Heart right ventricle (tissue), 16 donors: ENCODE measurements at regions not wholly inside any gene's neighbourhood (a gene's known extent, or its start where the extent isn't known, plus 50 kb on each side); places are given as distances from the start of the nearest gene placed in this dataset.

Experiments
- ATAC-seq, 8 donors: fragments of 200-7000 bp; cut with Tn5 transposase; one replicate each; pipeline ENCODE4 v1.9.1; 2020; ENCODE audit warnings: mild to moderate bottlenecking in 8 of 8, moderate library complexity in 8 of 8, moderate number of reproducible peaks in 1 of 8
- DNase-seq, 2 donors: peaks; one replicate each; pipeline ENCODE4 v3.0.0-alpha.2; 2020
- H3K27ac ChIP-seq, 10 donors: fragments of 200-600 bp; sonication (generic) in 2 of 10; one replicate each; pipeline versions ENCODE4 v1.5.0 to v1.8.0; 2020 to 2022; ENCODE audit warnings: mild to moderate bottlenecking in 3 of 10
- H3K27me3 ChIP-seq, 7 donors: fragments of 200-600 bp; one replicate each; pipeline ENCODE4 v1.8.0; 2021 to 2022; ENCODE audit warnings: mild to moderate bottlenecking in 2 of 7
- H3K36me3 ChIP-seq, 9 donors: fragments of 200-600 bp; sonication (generic) in 1 of 9; one replicate each; pipeline versions ENCODE4 v1.5.0 to v1.8.0; 2020 to 2022; ENCODE audit warnings: mild to moderate bottlenecking in 2 of 9
- H3K4me1 ChIP-seq, 9 donors: fragments of 200-600 bp; sonication (generic) in 1 of 9; one replicate each; pipeline versions ENCODE4 v1.5.0 to v1.8.0; 2020 to 2022; ENCODE audit warnings: mild to moderate bottlenecking in 4 of 9
- H3K4me3 ChIP-seq, 10 donors: fragments of 200-600 bp; sonication (generic) in 2 of 10; one replicate each; pipeline versions ENCODE4 v1.5.0 to v1.8.0; 2020 to 2022; ENCODE audit warnings: mild to moderate bottlenecking in 7 of 10, moderate library complexity in 2 of 10
- H3K9me3 ChIP-seq, 11 donors: fragments of 200-600 bp in 10 of 11; sonication (generic) in 2 of 11; one replicate each; pipeline versions ENCODE4 v1.5.0 to v1.8.0; 2013 to 2022; ENCODE audit warnings: mild to moderate bottlenecking in 2 of 11, control low read depth in 1 of 11, moderate library complexity in 1 of 11
- CTCF ChIP-seq, 9 donors: fragments of 200-600 bp; sonication (generic) in 2 of 9; IDR thresholded peaks; one replicate each; pipeline versions ENCODE4 v1.5.0 to v1.8.0; 2021 to 2022; ENCODE audit warnings: antibody characterized with exemption in 9 of 9, mild to moderate bottlenecking in 5 of 9, moderate library complexity in 1 of 9
- WGBS, 2 donors: extraction: QIAGEN DNeasy Blood & Tissue Kit; methylation state at CpG; one replicate each; pipeline ENCODE4 v1.1.7; 2013; ENCODE audit warnings: inconsistent platforms in 1 of 2; 5-methylcytosine and 5-hydroxymethylcytosine counted together
- intact Hi-C, 10 donors: fragments of 100-400 bp; cut with DNase I; formaldehyde crosslinking; loops; one replicate each; pipeline versions ENCODE4 v1.11.1 to v1.14.2; 2022
- donor health status: Arrhythmogenic right ventricular cardiomyopathy.
- donor health status: ischemic (EF 13 %, LVEDD 7.1; RV severe dilation, severe dysfunction).
- donor health status: healthy with polysubstance abuse.
- donor health status: DM: no; HTN: yes; CAD: no.
- donor health status: DM: no; HTN: no; CAD: no.
- donor health status: ischemic (EF 25% LVEDD 6.9; RV normal size, moderate dysfunction).
- donor health status: ischemic (EF 25% LVEDD 5.7; RV mildly dilated, moderate dysfunction).
- donor health status: healthy.
- donor health status: DM: yes; HTN: yes; CAD: no.
- donor health status: Ischemic cardiomyopathy.
- donor health status: ischemic (EF 35%, LVEDD 5.7; RV mildly dilated, moderate dysfunction).
- donor health status: nonischemic (EF 11% LVEDD 7.7; RV severe dilation, severe dysfunction).
- donor health status: DM: yes; HTN: yes; CAD: no.
- donor health status: PGD.
- donor health status: ischemic (EF 29% LVEDD 5.4; RV normal size, mild dysfunction).
- donor health status: nonischemic (EF 23%, LVEDD 6.1; RV moderate dilation, normal function).

- H3K27me3 ChIP-seq, result peaks cover 0 to 8% (median 0%) of the 10 kb centered on the region in 7 donors
- H3K36me3 ChIP-seq, result no peaks in the 10 kb centered on the region
- DNase-seq, result no peak
- H3K9me3 ChIP-seq, result peaks cover 0 to under 1% (median 0%) of the 10 kb centered on the region in 11 donors
- intact Hi-C loops, result no loop called here
- ATAC-seq, result no peak
- H3K4me1 ChIP-seq, result no peaks in the 10 kb centered on the region
- WGBS, 2 donors, result 73% methylated on average over 2 of the region's 2 CpGs
- H3K27ac ChIP-seq, result no peak overlapping the region
- TF ChIP-seq CTCF (IDR thresholded peaks at IDR 0.05), result no peak
- H3K4me3 ChIP-seq, result no peak overlapping the region
Measured at GRCh38 chr10:63829020-63829419, 307.8 kb downstream of the REEP3 start.

GRCh38 chr10:63829573-63830149 is 308.5 kb downstream of the REEP3 start:
- DNase-seq (no peak), ATAC-seq (no peak)
- Histone ChIP-seq H3K27ac (no peak overlapping the region), H3K4me3 (no peak overlapping the region), H3K36me3 (no peaks in the 10 kb centered on the region), H3K27me3 (peaks cover 0 to 8% (median 0%) of the 10 kb centered on the region in 7 donors), H3K9me3 (no peaks in the 10 kb centered on the region), H3K4me1 (no peaks in the 10 kb centered on the region)
- TF ChIP-seq CTCF (IDR thresholded peaks at IDR 0.05), result no peak
- intact Hi-C loops, result no loop called here
- 43 to 49% methylated on average over 5 of the region's 5 CpGs for WGBS, 2 donors

- DNase-seq, result no peak
- TF ChIP-seq CTCF (IDR thresholded peaks at IDR 0.05), result no peak
- peaks cover 0 to 8% (median 0%) of the 10 kb centered on the region in 7 donors for H3K27me3 ChIP-seq
- no peaks in the 10 kb centered on the region for H3K4me1 ChIP-seq
- H3K4me3 ChIP-seq, result no peak overlapping the region
- H3K36me3 ChIP-seq, result no peaks in the 10 kb centered on the region
- no peak for ATAC-seq
- intact Hi-C loops, result no loop called here
- H3K9me3 ChIP-seq, result no peaks in the 10 kb centered on the region
- no peak overlapping the region for H3K27ac ChIP-seq
Measured at GRCh38 chr10:63832686-63833085, 311.5 kb downstream of the REEP3 start.

- no peak for ATAC-seq
- intact Hi-C loops, result no loop called here
- WGBS, 2 donors, result 55 to 60% methylated on average over 5 of the region's 5 CpGs
Measured at GRCh38 chr10:63833411-63834060, 312.3 kb downstream of the REEP3 start.

More at GRCh38 chr10:63833411-63834060, 312.3 kb downstream of the REEP3 start:
- TF ChIP-seq CTCF (IDR thresholded peaks at IDR 0.05), result no peak
- no peak for DNase-seq
- H3K9me3 ChIP-seq, result no peaks in the 10 kb centered on the region
- H3K36me3 ChIP-seq, result no peaks in the 10 kb centered on the region
- no peaks in the 10 kb centered on the region for H3K4me1 ChIP-seq
- no peak overlapping the region for H3K27ac ChIP-seq
- no peak overlapping the region for H3K4me3 ChIP-seq
- peaks cover 0 to 8% (median 0%) of the 10 kb centered on the region in 7 donors for H3K27me3 ChIP-seq
